NCI-H2107 treated with DMSO at 0.1 percent for 48 hours (cell line): ENCODE measurements at regions not wholly inside any gene's neighbourhood (a gene's known extent, or its start where the extent isn't known, plus 50 kb on each side); places are given as distances from the start of the nearest gene placed in this dataset.
"Not testable (repeated sequence)": the region's sequence is repeated elsewhere in the genome, so short reads cannot be mapped to it uniquely, and the experiment has no call there.

ENCODE experiments used
- DNase-seq: peaks from one replicate; lab custom pipeline; 2025; ENCODE audit not compliant: unreplicated experiment; lab: John Stamatoyannopoulos, UW

- DNase-seq = no peak
Observed at GRCh38 chr18:78480262-78481054, 499.2 kb upstream of the SALL3 start.

- DNase-seq = no peak
Observed at GRCh38 chr18:78482378-78482777, 497.2 kb upstream of the SALL3 start.

GRCh38 chr18:78487649-78488048, 492.0 kb upstream of the SALL3 start:
- no peak for DNase-seq

- no peak for DNase-seq
Observed at GRCh38 chr18:78492064-78492812, 487.4 kb upstream of the SALL3 start.

- DNase-seq = no peak
Observed at GRCh38 chr18:78492813-78493371, 486.7 kb upstream of the SALL3 start.

- not testable (repeated sequence) for DNase-seq
Observed at GRCh38 chr18:78493490-78493889, 486.1 kb upstream of the SALL3 start.

GRCh38 chr18:78494204-78495085, 485.2 kb upstream of the SALL3 start:
- DNase-seq = no peak

- DNase-seq = no peak
Observed at GRCh38 chr18:78495550-78495949, 484.1 kb upstream of the SALL3 start.

GRCh38 chr18:78496079-78496478, 483.5 kb upstream of the SALL3 start:
- no peak for DNase-seq

- no peak for DNase-seq
Observed at GRCh38 chr18:78497641-78498040, 482.0 kb upstream of the SALL3 start.

- DNase-seq = no peak
Observed at GRCh38 chr18:78499586-78499985, 480.0 kb upstream of the SALL3 start.

GRCh38 chr18:78501251-78501650, 478.4 kb upstream of the SALL3 start:
- no peak for DNase-seq

GRCh38 chr18:78503129-78503528, 476.5 kb upstream of the SALL3 start:
- DNase-seq = no peak

GRCh38 chr18:78505851-78506461, 473.7 kb upstream of the SALL3 start:
- DNase-seq = no peak

GRCh38 chr18:78507217-78507616, 472.4 kb upstream of the SALL3 start:
- DNase-seq = no peak

GRCh38 chr18:78508228-78508824, 471.3 kb upstream of the SALL3 start:
- DNase-seq = not testable (repeated sequence)

GRCh38 chr18:78510091-78510490, 469.5 kb upstream of the SALL3 start:
- no peak for DNase-seq

GRCh38 chr18:78510636-78511035, 469.0 kb upstream of the SALL3 start:
- DNase-seq = no peak

- DNase-seq = no peak
Observed at GRCh38 chr18:78511666-78512601, 467.7 kb upstream of the SALL3 start.
